ENCODE measurements at regions not wholly inside any gene's neighbourhood (a gene's known extent, or its start where the extent isn't known, plus 50 kb on each side); places are given as distances from the start of the nearest gene placed in this dataset.
A peak's percentile ranks its signal among the peaks of the same experiment; 100 is the strongest.
"Not testable (repeated sequence)": the region's sequence is repeated elsewhere in the genome, so short reads cannot be mapped to it uniquely, and the experiment has no call there.

- Mint-ChIP-seq H3K27ac (peak overlapping the region in 1 of 2 donors; percentile 65), H3K36me3 (no peaks in the 10 kb centered on the region), H3K27me3 (no peaks in the 10 kb centered on the region), H3K9me3 (no peaks in the 10 kb centered on the region), H3K4me3 (no peak overlapping the region), H3K4me1 (ENCODE audit: low read depth in 2 of 2) (peaks cover under 1 to 7% of the 10 kb centered on the region in 2 donors)
- DNase-seq (ENCODE audit: low spot score) (no peak), ATAC-seq (no peak)
Observed at GRCh38 chr6:14883921-14884320, 361.9 kb upstream of the JARID2 start.

GRCh38 chr6:14885498-14885897 is 360.4 kb upstream of the JARID2 start:
- Mint-ChIP-seq H3K4me1 (ENCODE audit: low read depth in 2 of 2) (peaks cover 0 to 3% of the 10 kb centered on the region in 2 donors), H3K36me3 (no peaks in the 10 kb centered on the region), H3K9me3 (no peaks in the 10 kb centered on the region), H3K27me3 (no peaks in the 10 kb centered on the region), H3K27ac (no peak overlapping the region), H3K4me3 (no peak overlapping the region)
- no peak for DNase-seq (ENCODE audit: low spot score)
- no peak for ATAC-seq

GRCh38 chr6:14887181-14887580 is 358.7 kb upstream of the JARID2 start:
- Mint-ChIP-seq H3K36me3 (no peaks in the 10 kb centered on the region), H3K27me3 (no peaks in the 10 kb centered on the region), H3K4me1 (ENCODE audit: low read depth in 2 of 2) (peaks cover 0 to 3% of the 10 kb centered on the region in 2 donors), H3K27ac (peak overlapping the region in 1 of 2 donors; percentile 28), H3K9me3 (no peaks in the 10 kb centered on the region), H3K4me3 (no peak overlapping the region)
- no peak for DNase-seq (ENCODE audit: low spot score)
- ATAC-seq, result no peak

GRCh38 chr6:14887986-14888574 is 357.8 kb upstream of the JARID2 start:
- H3K27me3 Mint-ChIP-seq, result no peaks in the 10 kb centered on the region
- ATAC-seq, result no peak

GRCh38 chr6:14888575-14889000 is 357.3 kb upstream of the JARID2 start:
- no peak for DNase-seq (ENCODE audit: low spot score)
- no peak for ATAC-seq
- Mint-ChIP-seq H3K27ac (no peak overlapping the region), H3K36me3 (peaks cover 2% of the 10 kb centered on the region), H3K4me3 (no peak overlapping the region), H3K27me3 (peaks cover 0 to under 1% of the 10 kb centered on the region in 2 donors), H3K4me1 (ENCODE audit: low read depth in 2 of 2) (no peaks in the 10 kb centered on the region), H3K9me3 (peaks cover 3% of the 10 kb centered on the region)

More at GRCh38 chr6:14887986-14888574, 357.8 kb upstream of the JARID2 start:
- Mint-ChIP-seq H3K36me3 (no peaks in the 10 kb centered on the region), H3K4me3 (no peak overlapping the region), H3K27ac (no peak overlapping the region), H3K9me3 (no peaks in the 10 kb centered on the region), H3K4me1 (ENCODE audit: low read depth in 2 of 2) (peaks cover 0 to under 1% of the 10 kb centered on the region in 2 donors)
- DNase-seq (ENCODE audit: low spot score), result no peak

GRCh38 chr6:14889188-14889587 is 356.7 kb upstream of the JARID2 start:
- Mint-ChIP-seq H3K4me1 (ENCODE audit: low read depth in 2 of 2) (no peaks in the 10 kb centered on the region), H3K4me3 (no peak overlapping the region), H3K27me3 (peaks cover 0 to 2% of the 10 kb centered on the region in 2 donors), H3K36me3 (peaks cover 5% of the 10 kb centered on the region), H3K9me3 (peaks cover 6% of the 10 kb centered on the region), H3K27ac (no peak overlapping the region)
- no peak for ATAC-seq
- no peak for DNase-seq (ENCODE audit: low spot score)

GRCh38 chr6:14889611-14890593 is 356.0 kb upstream of the JARID2 start:
- H3K4me3 Mint-ChIP-seq, result no peak overlapping the region
- peak overlapping the region in 1 of 2 donors; percentile 5 for H3K27ac Mint-ChIP-seq
- ATAC-seq (no peak), DNase-seq (ENCODE audit: low spot score) (no peak)
- no peaks in the 10 kb centered on the region for H3K4me1 Mint-ChIP-seq (ENCODE audit: low read depth in 2 of 2)
- peaks cover 6% of the 10 kb centered on the region for H3K9me3 Mint-ChIP-seq
- H3K27me3 Mint-ChIP-seq, result peaks cover 0 to 2% of the 10 kb centered on the region in 2 donors
- peaks cover 5% of the 10 kb centered on the region for H3K36me3 Mint-ChIP-seq

GRCh38 chr6:14891820-14892375 is 354.0 kb upstream of the JARID2 start:
- not testable (repeated sequence) for H3K4me1 Mint-ChIP-seq (ENCODE audit: low read depth in 2 of 2); H3K9me3 Mint-ChIP-seq; H3K4me3 Mint-ChIP-seq; DNase-seq (ENCODE audit: low spot score); H3K36me3 Mint-ChIP-seq; ATAC-seq; H3K27me3 Mint-ChIP-seq
- H3K27ac Mint-ChIP-seq, result peak overlapping the region in 1 of 2 donors; percentile 68

- ATAC-seq, result no peak
- H3K27me3 Mint-ChIP-seq, result peaks cover 0 to 2% of the 10 kb centered on the region in 2 donors
- H3K4me3 Mint-ChIP-seq, result no peak overlapping the region
- peaks cover 5% of the 10 kb centered on the region for H3K36me3 Mint-ChIP-seq
- no peak for DNase-seq (ENCODE audit: low spot score)
- H3K27ac Mint-ChIP-seq, result peak overlapping the region in 1 of 2 donors; percentile 15
- peaks cover 6% of the 10 kb centered on the region for H3K9me3 Mint-ChIP-seq
- H3K4me1 Mint-ChIP-seq (ENCODE audit: low read depth in 2 of 2), result no peaks in the 10 kb centered on the region
Observed at GRCh38 chr6:14894105-14894504, 351.8 kb upstream of the JARID2 start.

- no peak overlapping the region for H3K4me3 Mint-ChIP-seq
- no peaks in the 10 kb centered on the region for H3K4me1 Mint-ChIP-seq (ENCODE audit: low read depth in 2 of 2)
- DNase-seq (ENCODE audit: low spot score) (no peak), ATAC-seq (no peak)
- H3K27me3 Mint-ChIP-seq, result peaks cover 0 to 2% of the 10 kb centered on the region in 2 donors
- peaks cover 5% of the 10 kb centered on the region for H3K36me3 Mint-ChIP-seq
- peaks cover 6% of the 10 kb centered on the region for H3K9me3 Mint-ChIP-seq
- no peak overlapping the region for H3K27ac Mint-ChIP-seq
Observed at GRCh38 chr6:14896475-14896874, 349.4 kb upstream of the JARID2 start.

- peaks cover 5% of the 10 kb centered on the region for H3K36me3 Mint-ChIP-seq
- no peak overlapping the region for H3K27ac Mint-ChIP-seq
- ATAC-seq (no peak), DNase-seq (ENCODE audit: low spot score) (no peak)
- no peak overlapping the region for H3K4me3 Mint-ChIP-seq
- H3K4me1 Mint-ChIP-seq (ENCODE audit: low read depth in 2 of 2), result no peaks in the 10 kb centered on the region
- peaks cover 6% of the 10 kb centered on the region for H3K9me3 Mint-ChIP-seq
- H3K27me3 Mint-ChIP-seq, result peaks cover 0 to 2% of the 10 kb centered on the region in 2 donors
Observed at GRCh38 chr6:14897831-14898230, 348.0 kb upstream of the JARID2 start.

- ATAC-seq, H3K4me3 Mint-ChIP-seq: not testable (repeated sequence)
Observed at GRCh38 chr6:14899441-14899840, 346.4 kb upstream of the JARID2 start.

GRCh38 chr6:14900919-14901318 is 344.9 kb upstream of the JARID2 start:
- Mint-ChIP-seq H3K4me1 (ENCODE audit: low read depth in 2 of 2) (peaks cover 7 to 8% of the 10 kb centered on the region in 2 donors), H3K36me3 (no peaks in the 10 kb centered on the region), H3K27ac (no peak overlapping the region), H3K4me3 (no peak overlapping the region), H3K9me3 (no peaks in the 10 kb centered on the region), H3K27me3 (no peaks in the 10 kb centered on the region)
- ATAC-seq, result no peak
- no peak for DNase-seq (ENCODE audit: low spot score)

More at GRCh38 chr6:14899441-14899840, 346.4 kb upstream of the JARID2 start:
- not testable (repeated sequence) for H3K4me1 Mint-ChIP-seq (ENCODE audit: low read depth in 2 of 2); DNase-seq (ENCODE audit: low spot score); H3K9me3 Mint-ChIP-seq; H3K36me3 Mint-ChIP-seq; H3K27me3 Mint-ChIP-seq; H3K27ac Mint-ChIP-seq
